DOHH2 (cell line): ENCODE measurements at regions not wholly inside any gene's neighbourhood (a gene's known extent, or its start where the extent isn't known, plus 50 kb on each side); places are given as distances from the start of the nearest gene placed in this dataset.

Experiments
- CTCF ChIP-seq: fragments of 200-600 bp; sonication (generic); IDR thresholded peaks from one replicate; pipeline ENCODE4 v1.5.1; 2014; ENCODE audit warnings: antibody characterized with exemption, mild to moderate bottlenecking, low read depth, low read length; ENCODE audit not compliant: poor library complexity, severe bottlenecking
- EZH2phosphoT487 ChIP-seq: fragments of 200-600 bp; sonication (generic); IDR thresholded peaks from 2 replicates; pipeline ENCODE4 v1.6.1; 2017; ENCODE audit warnings: borderline replicate concordance, mild to moderate bottlenecking, antibody characterized with exemption, low read length, moderate library complexity, mixed read lengths

GRCh38 chr16:76835779-76836300 is 355.1 kb upstream of the MON1B start:
- no peak for TF ChIP-seq CTCF
- TF ChIP-seq EZH2phosphoT487 = no peak
